HEK293T (cell line): ENCODE measurements at regions not wholly inside any gene's neighbourhood (a gene's known extent, or its start where the extent isn't known, plus 50 kb on each side); places are given as distances from the start of the nearest gene placed in this dataset.

ENCODE experiments used
- CTCF ChIA-PET: fragments of 350-600 bp; formaldehyde crosslinking; extraction: SDS; loops from one replicate; lab custom pipeline; 2021; ENCODE audit warnings: antibody characterized with exemption, inconsistent platforms; lab: Yijun Ruan, JAX
- POLR2A ChIA-PET: fragments of 350-600 bp; formaldehyde crosslinking; extraction: SDS; loops from one replicate; lab custom pipeline; 2020; ENCODE audit warnings: antibody characterized with exemption, inconsistent platforms; lab: Yijun Ruan, JAX
- DNase-seq: peaks from one replicate; pipeline ENCODE4 v3.0.0; 2012; ENCODE audit warnings: mixed read lengths; ENCODE audit errors: extremely low spot score
- ARNT ChIP-seq: fragments of 450-650 bp; IDR thresholded peaks from 2 replicates; pipeline ENCODE4 v1.6.1; 2017; ENCODE audit warnings: mild to moderate bottlenecking
- BHLHE40 ChIP-seq: fragments of 450-650 bp; IDR thresholded peaks from 2 replicates; pipeline ENCODE4 v1.6.1; 2016; ENCODE audit warnings: mild to moderate bottlenecking, moderate library complexity, borderline replicate concordance
- CTBP1 ChIP-seq: fragments of 450-650 bp; IDR thresholded peaks from 2 replicates; pipeline ENCODE4 v1.6.1; 2016; ENCODE audit warnings: borderline replicate concordance
- ELF4 ChIP-seq: fragments of 450-650 bp; IDR thresholded peaks from 2 replicates; pipeline ENCODE4 v1.6.1; 2017; ENCODE audit warnings: antibody characterized with exemption
- FOXA1 ChIP-seq: fragments of 450-650 bp; IDR thresholded peaks from 2 replicates; pipeline ENCODE4 v1.6.1; 2016; ENCODE audit warnings: mild to moderate bottlenecking
- FOXK2 ChIP-seq: fragments of 450-650 bp; IDR thresholded peaks from 2 replicates; pipeline ENCODE4 v1.6.1; 2016; ENCODE audit warnings: mild to moderate bottlenecking
- FOXM1 ChIP-seq: fragments of 450-650 bp; IDR thresholded peaks from 2 replicates; pipeline ENCODE4 v1.6.1; 2017; ENCODE audit warnings: mild to moderate bottlenecking, borderline replicate concordance
- HDGF ChIP-seq: fragments of 450-650 bp; IDR thresholded peaks from 2 replicates; pipeline ENCODE4 v1.6.1; 2017; ENCODE audit warnings: antibody characterized with exemption, borderline replicate concordance
- L3MBTL2 ChIP-seq: fragments of 450-650 bp; conservative IDR thresholded peaks from 2 replicates; pipeline ENCODE4 v1.6.1; 2016; ENCODE audit warnings: mild to moderate bottlenecking
- LEF1 ChIP-seq: fragments of 450-650 bp; IDR thresholded peaks from 2 replicates; pipeline ENCODE4 v1.6.1; 2017; ENCODE audit warnings: mild to moderate bottlenecking, borderline replicate concordance
- NFRKB ChIP-seq: fragments of 450-650 bp; IDR thresholded peaks from 2 replicates; pipeline ENCODE4 v1.6.1; 2016; ENCODE audit warnings: mild to moderate bottlenecking, moderate library complexity
- SP1 ChIP-seq: fragments of 450-650 bp; IDR thresholded peaks from 2 replicates; pipeline ENCODE4 v1.6.1; 2017
- SUZ12 ChIP-seq: fragments of 450-650 bp; IDR thresholded peaks from 2 replicates; pipeline ENCODE4 v1.6.1; 2016; ENCODE audit warnings: mild to moderate bottlenecking
- TARDBP ChIP-seq: fragments of 450-650 bp; IDR thresholded peaks from 2 replicates; pipeline ENCODE4 v1.6.1; 2016
- ZNF384 ChIP-seq: fragments of 450-650 bp; IDR thresholded peaks from 2 replicates; pipeline ENCODE4 v1.6.1; 2016
- TF ChIP-seq, protein P1 (sequence below): fragments of 450-650 bp; IDR thresholded peaks from 2 replicates; pipeline ENCODE4 v1.6.1; 2016

DNA sequence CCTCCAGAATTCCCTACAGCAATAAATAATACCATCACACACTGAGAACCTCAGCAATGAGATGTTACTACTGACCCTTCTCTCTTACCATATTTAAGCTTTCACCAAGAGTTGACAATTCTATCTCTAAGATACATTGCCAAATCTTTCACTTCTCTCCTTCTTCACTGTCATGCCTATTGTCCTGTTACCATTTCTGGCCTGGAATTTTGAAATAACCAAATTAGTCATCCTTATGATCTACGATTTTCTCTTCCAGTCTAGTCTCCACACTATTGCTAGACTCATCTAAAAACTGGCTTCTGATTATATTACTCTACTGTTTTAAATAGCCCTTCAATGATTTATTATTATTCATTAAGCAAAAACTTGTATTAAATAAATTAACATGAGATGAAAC, 656.1 kb upstream of the ADGRL4 start:
- ChIA-PET CTCF (no interaction called here), POLR2A (no interaction called here)
- no peak for DNase-seq
- no peak for TF ChIP-seq BHLHE40
- no peak for TF ChIP-seq SP1
- TF ChIP-seq FOXA1 = no peak
- no peak for TF ChIP-seq LEF1
- no peak for TF ChIP-seq ZNF384
- TF ChIP-seq HDGF = no peak
- TF ChIP-seq TARDBP = no peak
- TF ChIP-seq, protein P1, sequence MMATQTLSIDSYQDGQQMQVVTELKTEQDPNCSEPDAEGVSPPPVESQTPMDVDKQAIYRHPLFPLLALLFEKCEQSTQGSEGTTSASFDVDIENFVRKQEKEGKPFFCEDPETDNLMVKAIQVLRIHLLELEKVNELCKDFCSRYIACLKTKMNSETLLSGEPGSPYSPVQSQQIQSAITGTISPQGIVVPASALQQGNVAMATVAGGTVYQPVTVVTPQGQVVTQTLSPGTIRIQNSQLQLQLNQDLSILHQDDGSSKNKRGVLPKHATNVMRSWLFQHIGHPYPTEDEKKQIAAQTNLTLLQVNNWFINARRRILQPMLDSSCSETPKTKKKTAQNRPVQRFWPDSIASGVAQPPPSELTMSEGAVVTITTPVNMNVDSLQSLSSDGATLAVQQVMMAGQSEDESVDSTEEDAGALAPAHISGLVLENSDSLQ = no peak
- TF ChIP-seq FOXK2 = no peak

DNA sequence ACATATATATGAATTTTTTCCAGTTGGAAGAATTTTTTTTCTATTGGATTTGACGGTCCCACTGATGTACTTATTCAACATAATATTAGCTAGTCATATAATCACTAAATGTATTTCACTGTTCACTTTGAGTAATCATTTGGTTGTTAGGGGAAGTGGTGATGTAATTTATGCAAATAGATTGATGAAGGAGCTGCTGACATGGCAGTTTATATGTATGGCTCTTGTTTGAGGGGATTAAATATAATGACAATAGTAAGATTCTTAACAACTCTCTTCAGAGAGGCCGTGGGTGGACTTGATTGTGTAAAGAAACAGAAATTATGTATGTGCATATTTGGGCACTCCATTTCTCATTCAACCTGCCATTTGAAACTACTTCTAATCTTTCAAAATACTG, 653.6 kb upstream of the ADGRL4 start:
- ChIA-PET POLR2A (no interaction called here), CTCF (no interaction called here)
- TF ChIP-seq NFRKB (no peak), ZNF384 (no peak), FOXM1 (no peak), FOXA1 (no peak), CTBP1 (no peak)
- TF ChIP-seq, protein P1 = no peak
- DNase-seq = no peak

DNA sequence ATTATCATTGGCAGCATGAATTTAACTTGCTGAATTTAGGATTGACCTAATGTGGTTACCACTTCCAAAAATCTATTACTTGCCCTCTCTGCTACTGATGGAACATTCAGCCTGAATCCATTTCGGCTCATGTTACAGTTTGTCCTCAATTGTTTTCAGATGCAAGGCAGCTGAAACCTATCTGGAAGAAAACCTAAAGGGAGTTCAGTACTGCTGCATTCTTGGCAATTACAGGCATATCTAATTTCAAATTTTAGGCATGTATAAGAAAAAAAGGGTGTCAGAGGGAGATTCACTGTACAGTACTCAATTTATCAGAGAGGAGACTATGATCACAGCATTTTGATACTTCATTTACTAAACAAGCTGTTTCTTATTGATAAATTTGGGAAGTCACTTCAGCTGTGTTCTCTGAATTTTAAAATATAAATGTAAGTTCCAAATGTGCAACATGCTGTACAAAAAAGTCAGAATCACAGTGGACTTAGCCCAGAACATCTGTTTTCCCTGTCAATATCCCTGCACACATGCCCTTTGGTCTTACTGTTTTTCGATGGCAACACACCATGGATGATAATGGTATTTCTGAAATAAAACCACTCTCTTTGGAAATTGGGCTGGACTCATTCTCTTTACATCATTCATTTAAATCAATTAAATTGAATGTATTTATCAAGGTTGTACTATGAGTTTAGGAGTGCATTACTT, 651.6 kb upstream of the ADGRL4 start:
- peak; percentile 10 for DNase-seq
- ChIA-PET POLR2A (no interaction called here), CTCF (no interaction called here)
- TF ChIP-seq SP1 = no peak
- no peak for TF ChIP-seq CTBP1
- TF ChIP-seq ARNT = no peak
- no peak for TF ChIP-seq TARDBP
- TF ChIP-seq LEF1 = no peak
- TF ChIP-seq FOXK2 = no peak
- no peak for TF ChIP-seq NFRKB
- no peak for TF ChIP-seq FOXM1
- no peak for TF ChIP-seq L3MBTL2
- no peak for TF ChIP-seq SUZ12
- TF ChIP-seq FOXA1 = no peak
- TF ChIP-seq, protein P1 = no peak
- no peak for TF ChIP-seq BHLHE40
- no peak for TF ChIP-seq ZNF384

DNA sequence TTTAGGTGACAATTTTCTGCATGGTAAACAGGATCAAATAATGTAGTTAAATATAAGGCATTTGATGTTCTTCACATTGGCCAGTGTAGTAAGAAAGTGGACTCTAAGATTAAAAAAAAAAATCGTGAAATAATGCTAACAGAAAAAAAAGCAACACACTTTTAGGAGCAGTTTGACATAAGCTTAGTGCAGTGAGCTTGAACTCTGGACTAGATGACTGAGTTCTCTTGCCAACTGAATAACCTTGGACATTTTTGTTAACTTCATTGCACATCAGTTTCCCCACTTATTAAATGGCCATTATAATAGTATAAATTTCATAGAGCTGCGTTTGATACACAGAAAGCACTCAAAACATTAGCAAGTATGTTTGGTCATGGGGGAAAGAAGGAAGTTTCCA, 649.3 kb upstream of the ADGRL4 start:
- ChIA-PET POLR2A (no interaction called here), CTCF (no interaction called here)
- DNase-seq = no peak
- no peak for TF ChIP-seq FOXA1

DNA sequence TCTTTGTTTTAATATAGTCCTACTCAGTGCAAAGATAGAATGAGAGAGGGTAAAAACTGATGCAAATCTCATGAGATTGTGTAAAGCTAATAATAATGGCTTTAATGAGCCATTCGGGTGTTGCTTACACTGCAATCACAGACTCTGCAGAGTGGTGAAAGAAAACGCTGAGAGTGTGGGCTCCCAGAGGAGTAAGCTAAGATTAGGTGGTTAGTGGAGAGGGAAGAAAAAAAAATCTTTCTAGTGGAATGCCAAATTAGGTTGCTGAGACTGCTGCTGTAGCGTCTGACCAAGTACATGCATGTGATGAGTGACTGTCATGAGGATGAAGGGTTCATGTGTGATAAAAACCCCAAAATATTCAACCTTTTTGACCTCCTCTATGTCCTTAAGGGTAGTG, 645.9 kb upstream of the ADGRL4 start:
- DNase-seq = no peak
- ChIA-PET CTCF (no interaction called here), POLR2A (no interaction called here)
- TF ChIP-seq CTBP1 (no peak), ZNF384 (no peak), LEF1 (no peak), ARNT (no peak), L3MBTL2 (no peak), FOXK2 (no peak), TARDBP (no peak), HDGF (no peak), SP1 (no peak), BHLHE40 (no peak), ELF4 (no peak), NFRKB (no peak), FOXM1 (no peak), FOXA1 (no peak), SUZ12 (no peak)
- TF ChIP-seq, protein P1 = no peak

DNA sequence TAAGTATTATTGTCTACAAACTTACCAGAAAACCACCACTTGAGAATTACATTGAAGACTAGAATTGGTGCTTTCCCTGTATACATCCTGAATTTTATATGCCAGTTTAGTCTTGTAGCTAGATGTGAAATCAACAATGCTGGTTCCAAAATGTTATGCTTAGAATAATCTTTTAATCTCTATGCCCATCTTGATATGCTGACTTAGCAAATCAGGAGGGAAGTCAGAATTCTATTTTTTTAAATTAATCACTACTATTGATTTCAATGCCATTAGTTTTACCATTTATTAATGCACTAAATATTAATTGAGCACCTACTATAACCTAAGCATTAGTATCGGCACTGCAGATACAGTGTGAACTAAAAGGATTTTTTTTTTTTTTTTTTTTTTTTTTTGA, 641.6 kb upstream of the ADGRL4 start:
- CTCF ChIA-PET = no interaction called here
- POLR2A ChIA-PET = no interaction called here
- DNase-seq = no peak
- TF ChIP-seq SUZ12 = no peak
- no peak for TF ChIP-seq NFRKB
- no peak for TF ChIP-seq ZNF384
- TF ChIP-seq BHLHE40 = no peak
- no peak for TF ChIP-seq CTBP1
- no peak for TF ChIP-seq LEF1
- no peak for TF ChIP-seq FOXK2
- TF ChIP-seq FOXM1 = no peak
- TF ChIP-seq FOXA1 = no peak
